PFSK-1 (cell line): ENCODE measurements at regions not wholly inside any gene's neighbourhood (a gene's known extent, or its start where the extent isn't known, plus 50 kb on each side); places are given as distances from the start of the nearest gene placed in this dataset.

Experiments used
- POLR2AphosphoS5 ChIP-seq: IDR thresholded peaks from 2 replicates; pipeline ENCODE4 v1.6.1; 2012; ENCODE audit warnings: low read depth, mild to moderate bottlenecking, control low read depth, low read length, moderate library complexity
- TF ChIP-seq, protein P1 (sequence below), 2 experiments: IDR thresholded peaks; 2 replicates each; pipeline versions ENCODE4 v1.6.1 to v1.8.0; 2011 to 2012; ENCODE audit warnings: low read depth in 2 of 2, low read length in 2 of 2, control low read depth in 1 of 2, inconsistent platforms in 1 of 2, mild to moderate bottlenecking in 1 of 2, moderate library complexity in 1 of 2; ENCODE audit not compliant: insufficient read depth in 1 of 2

DNA sequence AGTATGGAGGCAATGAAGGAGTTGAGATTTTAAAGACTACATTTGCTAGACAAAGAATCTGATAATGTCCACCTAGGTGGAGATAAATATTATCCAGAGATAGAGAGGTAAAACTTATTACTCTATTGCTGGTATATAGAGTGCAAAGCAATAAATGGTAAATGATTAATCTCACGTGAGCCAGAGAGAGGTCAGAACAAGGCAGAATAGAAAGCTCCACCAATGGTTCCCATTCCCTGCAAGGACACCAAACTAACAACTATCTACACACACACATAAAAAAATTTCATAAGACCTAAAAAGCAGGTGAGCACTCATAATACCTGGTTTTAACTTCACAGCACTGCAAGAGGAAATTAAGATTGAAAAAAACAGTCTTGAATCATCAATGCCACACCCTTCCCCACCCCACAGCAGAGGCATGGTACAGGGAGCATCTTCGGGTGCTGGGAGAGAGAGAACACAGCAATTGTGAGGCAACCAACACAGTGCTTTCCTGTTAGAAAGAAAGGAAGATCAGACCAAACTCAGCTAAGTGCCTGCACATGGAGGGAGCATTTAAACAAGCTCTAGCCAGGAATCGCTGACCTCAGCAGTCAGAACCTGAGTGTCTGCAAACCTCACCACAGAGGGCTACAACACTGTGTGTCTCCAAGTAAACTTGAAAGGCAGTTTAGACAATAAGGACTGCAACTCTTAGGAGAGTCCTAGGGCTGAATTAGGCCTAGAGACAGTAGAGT, 1432.6 kb upstream of the TMEFF2 start:
- TF ChIP-seq, protein P1, sequence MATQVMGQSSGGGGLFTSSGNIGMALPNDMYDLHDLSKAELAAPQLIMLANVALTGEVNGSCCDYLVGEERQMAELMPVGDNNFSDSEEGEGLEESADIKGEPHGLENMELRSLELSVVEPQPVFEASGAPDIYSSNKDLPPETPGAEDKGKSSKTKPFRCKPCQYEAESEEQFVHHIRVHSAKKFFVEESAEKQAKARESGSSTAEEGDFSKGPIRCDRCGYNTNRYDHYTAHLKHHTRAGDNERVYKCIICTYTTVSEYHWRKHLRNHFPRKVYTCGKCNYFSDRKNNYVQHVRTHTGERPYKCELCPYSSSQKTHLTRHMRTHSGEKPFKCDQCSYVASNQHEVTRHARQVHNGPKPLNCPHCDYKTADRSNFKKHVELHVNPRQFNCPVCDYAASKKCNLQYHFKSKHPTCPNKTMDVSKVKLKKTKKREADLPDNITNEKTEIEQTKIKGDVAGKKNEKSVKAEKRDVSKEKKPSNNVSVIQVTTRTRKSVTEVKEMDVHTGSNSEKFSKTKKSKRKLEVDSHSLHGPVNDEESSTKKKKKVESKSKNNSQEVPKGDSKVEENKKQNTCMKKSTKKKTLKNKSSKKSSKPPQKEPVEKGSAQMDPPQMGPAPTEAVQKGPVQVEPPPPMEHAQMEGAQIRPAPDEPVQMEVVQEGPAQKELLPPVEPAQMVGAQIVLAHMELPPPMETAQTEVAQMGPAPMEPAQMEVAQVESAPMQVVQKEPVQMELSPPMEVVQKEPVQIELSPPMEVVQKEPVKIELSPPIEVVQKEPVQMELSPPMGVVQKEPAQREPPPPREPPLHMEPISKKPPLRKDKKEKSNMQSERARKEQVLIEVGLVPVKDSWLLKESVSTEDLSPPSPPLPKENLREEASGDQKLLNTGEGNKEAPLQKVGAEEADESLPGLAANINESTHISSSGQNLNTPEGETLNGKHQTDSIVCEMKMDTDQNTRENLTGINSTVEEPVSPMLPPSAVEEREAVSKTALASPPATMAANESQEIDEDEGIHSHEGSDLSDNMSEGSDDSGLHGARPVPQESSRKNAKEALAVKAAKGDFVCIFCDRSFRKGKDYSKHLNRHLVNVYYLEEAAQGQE (IDR thresholded peaks at IDR 0.05; ENCODE audit: insufficient read depth in 1 of 2, low read depth in 2 of 2, low read length in 2 of 2), result no peak
- no peak for TF ChIP-seq POLR2AphosphoS5
